GM18951 (cell line): ENCODE measurements at regions not wholly inside any gene's neighbourhood (a gene's known extent, or its start where the extent isn't known, plus 50 kb on each side); places are given as distances from the start of the nearest gene placed in this dataset.

Experiments used
- POLR2A ChIP-seq: IDR thresholded peaks from 4 replicates; pipeline ENCODE4 v1.6.1; 2011; ENCODE audit warnings: mild to moderate bottlenecking; ENCODE audit not compliant: insufficient read length, insufficient read depth; ENCODE audit errors: extremely low read depth
- in situ Hi-C: fragments of 300-500 bp; cut with MboI; formaldehyde crosslinking; loops from one replicate; pipeline ENCODE4 v1.12.0; 2022; ENCODE audit warnings: low sequenced_read_pairs, mixed read lengths, inconsistent platforms; ENCODE audit not compliant: unreplicated experiment

DNA sequence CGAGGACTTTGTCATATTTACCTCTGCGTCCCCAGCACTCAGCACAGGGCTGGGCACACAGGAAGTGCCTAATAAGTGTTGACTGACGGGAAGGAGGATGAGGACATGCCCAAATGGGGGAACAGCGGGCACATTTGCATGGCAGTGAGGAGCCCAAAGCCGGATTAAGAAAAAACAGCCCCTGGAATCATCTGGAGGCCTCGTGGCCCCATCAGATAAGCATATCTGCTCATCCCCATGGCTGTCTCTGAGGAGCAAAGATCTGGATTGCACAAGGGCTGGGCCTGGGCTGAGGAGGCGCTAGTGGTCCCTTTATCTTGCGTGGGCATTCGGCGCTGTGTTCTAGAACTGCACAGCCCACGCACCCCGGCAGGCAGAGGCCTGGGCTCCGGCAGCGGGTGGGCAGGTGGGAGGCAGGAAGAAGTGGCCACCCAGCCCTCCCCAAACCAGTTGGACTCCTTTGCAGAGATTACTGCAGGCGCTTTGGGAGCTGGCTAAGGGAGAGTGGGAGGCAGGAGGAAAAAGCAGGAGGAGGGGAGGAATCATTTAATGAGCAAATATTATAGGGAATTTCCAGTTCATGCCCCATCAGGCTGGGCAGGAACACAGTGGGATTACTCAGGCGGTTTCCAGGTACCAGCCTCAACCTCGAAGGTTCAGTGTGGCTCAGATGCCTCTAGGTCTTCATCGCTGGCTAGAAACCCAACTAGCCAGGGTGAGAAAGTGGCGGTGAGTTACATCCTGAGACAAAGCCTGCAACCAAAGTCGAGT, 108.1 kb downstream of the CEBPB start:
- in situ Hi-C loops: no loop called here
- TF ChIP-seq POLR2A: no peak

GRCh38 chr20:50299325-50299629, 108.6 kb downstream of the CEBPB start:
- TF ChIP-seq POLR2A: no peak
- in situ Hi-C loops: no loop called here

- in situ Hi-C loops: no loop called here
- TF ChIP-seq POLR2A: no peak
Observed at GRCh38 chr20:50301165-50301564, 110.5 kb downstream of the CEBPB start.

DNA sequence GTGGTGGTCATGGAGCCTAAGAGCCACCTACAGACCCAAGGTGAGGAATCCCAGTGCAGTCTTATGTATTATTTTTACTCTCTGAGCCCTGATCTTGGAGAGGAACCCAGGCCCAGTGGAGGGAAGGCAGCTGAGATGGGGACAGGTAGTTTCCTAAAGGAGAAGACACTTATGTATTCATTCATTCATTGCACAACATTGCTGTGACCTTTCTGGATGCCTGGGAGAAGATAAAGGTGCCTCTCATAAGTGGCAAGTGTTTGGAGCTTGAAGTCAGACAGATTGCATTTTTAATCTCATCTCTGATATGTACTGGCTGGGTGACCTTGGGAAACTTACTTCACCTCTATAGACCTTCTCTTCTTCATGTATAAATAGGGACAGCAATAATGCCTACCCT, 111.1 kb downstream of the CEBPB start:
- in situ Hi-C loops: no loop called here
- no peak for TF ChIP-seq POLR2A

GRCh38 chr20:50302341-50303057, 111.9 kb downstream of the CEBPB start:
- TF ChIP-seq POLR2A: no peak
- in situ Hi-C loops: no loop called here

GRCh38 chr20:50303573-50304500, 113.2 kb downstream of the CEBPB start:
- in situ Hi-C loops: no loop called here
- no peak for TF ChIP-seq POLR2A

DNA sequence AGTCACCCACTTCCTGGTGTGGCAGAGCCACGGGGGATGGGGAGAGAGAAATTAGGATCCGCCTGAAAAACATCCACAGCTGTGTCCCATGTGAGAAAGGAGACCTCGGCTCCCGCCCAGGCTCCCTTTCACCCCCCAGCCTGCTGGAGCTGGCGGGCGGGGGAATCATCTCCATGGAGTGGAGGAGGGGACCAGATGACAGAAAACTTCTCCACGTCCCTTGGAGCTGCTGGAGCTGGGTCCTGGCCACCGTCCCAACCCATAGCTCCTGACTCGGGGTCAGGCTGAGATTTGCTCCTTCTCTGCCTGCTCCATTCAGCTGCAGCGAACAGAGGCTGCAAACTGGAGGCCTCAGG, 113.8 kb downstream of the CEBPB start:
- no peak for TF ChIP-seq POLR2A
- in situ Hi-C loops: no loop called here

GRCh38 chr20:50304923-50305635, 114.4 kb downstream of the CEBPB start:
- in situ Hi-C loops: no loop called here
- no peak for TF ChIP-seq POLR2A

GRCh38 chr20:50305636-50306477, 115.2 kb downstream of the CEBPB start:
- no peak for TF ChIP-seq POLR2A
- in situ Hi-C loops: no loop called here

GRCh38 chr20:50306478-50307423, 116.1 kb downstream of the CEBPB start:
- in situ Hi-C loops: no loop called here
- no peak for TF ChIP-seq POLR2A

- in situ Hi-C loops: no loop called here
- TF ChIP-seq POLR2A: no peak
Observed at GRCh38 chr20:50308166-50308512, 117.5 kb downstream of the CEBPB start.

DNA sequence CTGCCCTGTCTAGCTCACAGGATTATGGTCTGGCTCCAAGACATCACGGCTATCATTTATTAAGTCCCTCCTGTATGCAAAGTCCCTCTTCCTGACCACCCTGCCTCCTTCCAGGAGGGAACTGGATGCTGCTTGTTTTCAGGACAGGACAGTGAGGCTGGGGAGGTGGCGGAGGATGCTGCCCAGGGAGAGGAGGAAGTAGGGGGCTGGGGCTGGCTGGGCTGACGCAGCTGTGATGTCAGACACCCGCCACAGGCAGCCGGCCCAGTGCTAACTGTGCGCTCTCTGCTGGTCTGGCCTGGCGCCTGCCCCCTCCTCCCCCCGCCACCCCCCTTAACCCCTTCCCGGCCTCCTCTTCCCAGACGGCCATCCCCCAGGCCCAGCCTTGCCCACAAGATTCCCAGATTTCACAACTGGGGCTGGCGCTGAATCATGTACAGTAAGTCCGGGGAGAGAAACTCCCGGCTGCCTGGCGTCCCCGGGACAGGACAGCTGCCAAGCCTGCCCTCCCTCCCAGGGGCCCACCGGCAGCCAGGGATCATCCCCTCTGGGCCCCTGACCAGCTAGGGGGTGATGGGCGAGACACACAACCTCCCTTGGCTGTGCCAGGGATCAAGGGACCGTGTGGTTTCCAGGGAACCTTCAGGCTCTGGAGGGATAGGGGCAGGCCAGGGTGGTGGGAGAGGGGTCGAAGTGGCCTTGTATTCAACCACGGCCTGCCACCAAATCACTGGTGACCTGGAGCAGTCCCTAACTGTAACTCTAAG, 118.1 kb downstream of the CEBPB start:
- no peak for TF ChIP-seq POLR2A
- in situ Hi-C loops: no loop called here
